Upper lobe of left lung (tissue), 6 donors: ENCODE measurements at regions not wholly inside any gene's neighbourhood (a gene's known extent, or its start where the extent isn't known, plus 50 kb on each side); places are given as distances from the start of the nearest gene placed in this dataset.

Experiments
- ATAC-seq, 2 donors: fragments of 200-7000 bp; cut with Tn5 transposase; one replicate each; pipeline ENCODE4 v1.9.1; 2022; ENCODE audit warnings: mild to moderate bottlenecking in 2 of 2, moderate library complexity in 2 of 2; ENCODE audit not compliant: low FRiP score in 2 of 2
- DNase-seq, 2 donors: peaks; one replicate each; pipeline ENCODE4 v3.0.0-alpha.2; 2019 to 2020
- H3K27ac ChIP-seq, 4 donors: fragments of 200-600 bp; sonication (generic); one replicate each; pipeline ENCODE4 v1.5.1; 2016 to 2019
- H3K27me3 ChIP-seq, 4 donors: fragments of 200-600 bp; sonication (generic); one replicate each; pipeline ENCODE4 v1.5.1; 2017 to 2019
- H3K36me3 ChIP-seq, 4 donors: fragments of 200-600 bp; sonication (generic); one replicate each; pipeline ENCODE4 v1.5.1; 2016 to 2019
- H3K4me1 ChIP-seq, 4 donors: fragments of 200-600 bp; sonication (generic); one replicate each; pipeline ENCODE4 v1.5.1; 2018 to 2019
- H3K4me3 ChIP-seq, 4 donors: fragments of 200-600 bp; sonication (generic); one replicate each; pipeline ENCODE4 v1.5.1; 2017 to 2019; ENCODE audit warnings: mild to moderate bottlenecking in 2 of 4, moderate library complexity in 1 of 4
- H3K9me3 ChIP-seq, 4 donors: fragments of 200-600 bp; sonication (generic); one replicate each; pipeline ENCODE4 v1.5.1; 2018 to 2019
- CTCF ChIP-seq, 6 experiments: fragments of 450-650 bp in 4 of 6; fragments of 200-600 bp in 2 of 6; sonication (generic) in 2 of 6; IDR thresholded peaks; one replicate each; pipeline ENCODE4 v1.5.1; 2016 to 2019; ENCODE audit warnings: antibody characterized with exemption in 6 of 6
- EP300 ChIP-seq, 4 donors: sonication (generic); formaldehyde crosslinking; IDR thresholded peaks; one replicate each; pipeline ENCODE4 v1.5.1; 2017; ENCODE audit warnings: antibody characterized with exemption in 4 of 4, control low read depth in 2 of 4
- POLR2A ChIP-seq, 4 donors: fragments of 450-650 bp; IDR thresholded peaks; one replicate each; pipeline ENCODE4 v1.5.1; 2016 to 2017; ENCODE audit warnings: antibody characterized with exemption in 4 of 4, mild to moderate bottlenecking in 2 of 4
- POLR2AphosphoS5 ChIP-seq, 2 donors: sonication (generic); formaldehyde crosslinking; IDR thresholded peaks; one replicate each; pipeline ENCODE4 v1.5.1; 2017; ENCODE audit warnings: antibody characterized with exemption in 2 of 2
- WGBS, 2 donors: methylation state at CpG; one replicate each; pipeline ENCODE4 v1.1.5; 2017 to 2018; 5-methylcytosine and 5-hydroxymethylcytosine counted together
- donor health status: DM: no; HTN: no; CAD: no; lungs with moderate emphysema.
- donor health status: DM: no; HTN: yes; CAD: no; lungs with severe emphysema.

- H3K36me3 ChIP-seq = no peaks in the 10 kb centered on the region
- H3K4me3 ChIP-seq = no peak overlapping the region
- H3K4me1 ChIP-seq = peaks cover 0 to 10% (median 0%) of the 10 kb centered on the region in 4 donors
- no peaks in the 10 kb centered on the region for H3K9me3 ChIP-seq
- peaks cover 0 to 9% (median 2%) of the 10 kb centered on the region in 4 donors for H3K27me3 ChIP-seq
- ATAC-seq = no peak
- TF ChIP-seq CTCF (IDR thresholded peaks at IDR 0.05) = no peak
- TF ChIP-seq POLR2AphosphoS5 (IDR thresholded peaks at IDR 0.05) = no peak
- TF ChIP-seq EP300 (IDR thresholded peaks at IDR 0.05) = no peak
- TF ChIP-seq POLR2A (IDR thresholded peaks at IDR 0.05) = no peak
- WGBS, 2 donors = 65 to 82% methylated on average over 8 to 13 of the region's 13 CpGs
- DNase-seq = no peak
- H3K27ac ChIP-seq = no peak overlapping the region
Observed at GRCh38 chr12:126191949-126192348, 1126.7 kb downstream of the AACS start.

GRCh38 chr12:126193190-126193589 is 1128.0 kb downstream of the AACS start:
- TF ChIP-seq POLR2A (IDR thresholded peaks at IDR 0.05) (no peak), CTCF (IDR thresholded peaks at IDR 0.05) (no peak), EP300 (IDR thresholded peaks at IDR 0.05) (no peak), POLR2AphosphoS5 (IDR thresholded peaks at IDR 0.05) (no peak)
- Histone ChIP-seq H3K36me3 (no peaks in the 10 kb centered on the region), H3K27me3 (peaks cover 0 to 9% (median 2%) of the 10 kb centered on the region in 4 donors), H3K4me3 (no peak overlapping the region), H3K4me1 (peaks cover 0 to 10% (median 0%) of the 10 kb centered on the region in 4 donors), H3K9me3 (no peaks in the 10 kb centered on the region), H3K27ac (no peak overlapping the region)
- no peak for ATAC-seq
- WGBS, 2 donors = 57 to 67% methylated on average over 1 of the region's 1 CpG
- DNase-seq = no peak

GRCh38 chr12:126196263-126196662 is 1131.0 kb downstream of the AACS start:
- no peaks in the 10 kb centered on the region for H3K36me3 ChIP-seq
- peaks cover 0 to 4% (median 0%) of the 10 kb centered on the region in 4 donors for H3K27me3 ChIP-seq
- TF ChIP-seq EP300 (IDR thresholded peaks at IDR 0.05) = no peak
- TF ChIP-seq CTCF (IDR thresholded peaks at IDR 0.05) = no peak
- no peak for TF ChIP-seq POLR2AphosphoS5 (IDR thresholded peaks at IDR 0.05)
- TF ChIP-seq POLR2A (IDR thresholded peaks at IDR 0.05) = no peak
- H3K4me1 ChIP-seq = peaks cover 0 to 3% (median 0%) of the 10 kb centered on the region in 4 donors
- no peak overlapping the region for H3K4me3 ChIP-seq
- no peak for DNase-seq
- H3K27ac ChIP-seq = no peak overlapping the region
- no peaks in the 10 kb centered on the region for H3K9me3 ChIP-seq
- WGBS, 2 donors = 87 to 100% methylated on average over 1 of the region's 1 CpG
- ATAC-seq = no peak

- H3K36me3 ChIP-seq = no peaks in the 10 kb centered on the region
- ATAC-seq = no peak
- TF ChIP-seq POLR2A (IDR thresholded peaks at IDR 0.05) = no peak
- TF ChIP-seq POLR2AphosphoS5 (IDR thresholded peaks at IDR 0.05) = no peak
- no peak for TF ChIP-seq EP300 (IDR thresholded peaks at IDR 0.05)
- no peak for TF ChIP-seq CTCF (IDR thresholded peaks at IDR 0.05)
- H3K4me3 ChIP-seq = no peak overlapping the region
- H3K27ac ChIP-seq = no peak overlapping the region
- no peaks in the 10 kb centered on the region for H3K9me3 ChIP-seq
- WGBS, 2 donors = 85 to 97% methylated on average over 1 of the region's 1 CpG
- H3K27me3 ChIP-seq = no peaks in the 10 kb centered on the region
- no peak for DNase-seq
- no peaks in the 10 kb centered on the region for H3K4me1 ChIP-seq
Observed at GRCh38 chr12:126198516-126198915, 1133.3 kb downstream of the AACS start.

- DNase-seq (peak in 1 of 2 donors; percentile 23), ATAC-seq (no peak)
- no peaks in the 10 kb centered on the region for H3K27me3 ChIP-seq
- H3K27ac ChIP-seq = no peak overlapping the region
- WGBS, 2 donors = 75 to 89% methylated on average over 6 of the region's 6 CpGs
- no peaks in the 10 kb centered on the region for H3K9me3 ChIP-seq
- TF ChIP-seq CTCF (IDR thresholded peaks at IDR 0.05) (no peak), POLR2AphosphoS5 (IDR thresholded peaks at IDR 0.05) (no peak), POLR2A (IDR thresholded peaks at IDR 0.05) (no peak), EP300 (IDR thresholded peaks at IDR 0.05) (no peak)
- H3K4me3 ChIP-seq = no peak overlapping the region
- H3K4me1 ChIP-seq = no peaks in the 10 kb centered on the region
- no peaks in the 10 kb centered on the region for H3K36me3 ChIP-seq
Observed at GRCh38 chr12:126198966-126199692, 1133.9 kb downstream of the AACS start.
